IMR-90 (cell line): ENCODE measurements at regions not wholly inside any gene's neighbourhood (a gene's known extent, or its start where the extent isn't known, plus 50 kb on each side); places are given as distances from the start of the nearest gene placed in this dataset.

Experiments
- ATAC-seq: fragments of 200-7000 bp; cut with Tn5 transposase; 2 replicates; pipeline ENCODE4 v1.9.1; 2020; ENCODE audit warnings: low read depth, mild to moderate bottlenecking, moderate library complexity
- BruUV-seq: library from RNA; stranded (reverse); fragments of 400-500 nt; replicated peaks from 2 replicates; lab custom pipeline; 2021; lab: Mats Ljungman, UMichigan
- CTCF ChIA-PET: fragments of 300-600 bp; formaldehyde crosslinking; extraction: SDS; loops from one replicate; lab custom pipeline; 2021; ENCODE audit warnings: antibody characterized with exemption; lab: Yijun Ruan, JAX
- POLR2A ChIA-PET: fragments of 300-600 bp; sonication (Branson Sonifier 250); formaldehyde crosslinking; loops from one replicate; lab custom pipeline; 2022; ENCODE audit warnings: antibody characterized with exemption; ENCODE audit not compliant: unreplicated experiment; lab: Charles Lee
- DNase-seq: peaks from one replicate; pipeline ENCODE4 v3.0.0; 2013
- H2AFZ ChIP-seq: replicated peaks from 2 replicates; pipeline ENCODE3; 2013; ENCODE audit warnings: low read length, mild to moderate bottlenecking; ENCODE audit not compliant: poor library complexity
- H2AK5ac ChIP-seq: 2 replicates; pipeline ENCODE4 v1.6.1; 2013; ENCODE audit warnings: low read depth, low read length, inconsistent platforms
- H2AK9ac ChIP-seq: replicated peaks from 2 replicates; pipeline ENCODE3; 2013; ENCODE audit warnings: mild to moderate bottlenecking, low read depth, low read length, moderate library complexity; ENCODE audit not compliant: poor library complexity
- H2BK120ac ChIP-seq: 2 replicates; pipeline ENCODE4 v1.6.1; 2013; ENCODE audit warnings: low read depth, low read length, inconsistent platforms
- H2BK15ac ChIP-seq: 3 replicates; pipeline ENCODE4 v1.6.1; 2013; ENCODE audit warnings: low read depth, low read length, inconsistent platforms
- H2BK20ac ChIP-seq: 2 replicates; pipeline ENCODE4 v1.6.1; 2013; ENCODE audit warnings: low read depth, mild to moderate bottlenecking, inconsistent platforms, low read length, moderate library complexity
- H2BK5ac ChIP-seq: 2 replicates; pipeline ENCODE4 v1.6.1; 2013; ENCODE audit warnings: mild to moderate bottlenecking, low read depth, low read length, inconsistent platforms; ENCODE audit not compliant: poor library complexity, severe bottlenecking
- H3K14ac ChIP-seq: replicated peaks from 2 replicates; pipeline ENCODE4 v1.6.1; 2013; ENCODE audit warnings: low read depth, low read length, inconsistent platforms
- H3K18ac ChIP-seq: 2 replicates; pipeline ENCODE4 v1.6.1; 2013; ENCODE audit warnings: low read depth, low read length, control low read depth
- H3K23ac ChIP-seq: 2 replicates; pipeline ENCODE4 v1.6.1; 2013; ENCODE audit warnings: low read depth, low read length, inconsistent platforms
- H3K27ac ChIP-seq: 2 replicates; pipeline ENCODE4 v1.5.1; 2013; ENCODE audit warnings: mild to moderate bottlenecking, control low read depth, low read length; ENCODE audit not compliant: insufficient read depth
- H3K27me3 ChIP-seq: 2 replicates; pipeline ENCODE4 v1.6.1; 2013; ENCODE audit warnings: low read length; ENCODE audit not compliant: control insufficient read depth, insufficient read depth
- H3K36me3 ChIP-seq: 2 replicates; pipeline ENCODE4 v1.6.1; 2013; ENCODE audit warnings: low read length, mixed read lengths; ENCODE audit not compliant: control insufficient read depth, insufficient read depth
- H3K4ac ChIP-seq: 2 replicates; pipeline ENCODE4 v1.6.1; 2013; ENCODE audit warnings: low read depth, low read length, inconsistent platforms
- H3K4me1 ChIP-seq: 2 replicates; pipeline ENCODE4 v1.6.1; 2013; ENCODE audit warnings: low read length, mixed read lengths; ENCODE audit not compliant: control insufficient read depth, insufficient read depth
- H3K4me2 ChIP-seq: 2 replicates; pipeline ENCODE4 v1.6.1; 2013; ENCODE audit warnings: low read depth, mild to moderate bottlenecking, control low read depth, low read length, moderate library complexity
- H3K4me3 ChIP-seq: 2 replicates; pipeline ENCODE4 v1.5.1; 2013; ENCODE audit warnings: low read depth, mild to moderate bottlenecking, control low read depth, low read length, moderate library complexity; ENCODE audit not compliant: insufficient read depth
- H3K56ac ChIP-seq: 2 replicates; pipeline ENCODE4 v1.6.1; 2013; ENCODE audit warnings: low read length, inconsistent platforms; ENCODE audit not compliant: insufficient read depth; ENCODE audit errors: extremely low read depth
- H3K79me1 ChIP-seq, 2 experiments: 2 replicates each; pipeline ENCODE4 v1.6.1; 2013; ENCODE audit warnings: low read length in 2 of 2, inconsistent platforms in 1 of 2, low read depth in 1 of 2
- H3K9ac ChIP-seq: 2 replicates; pipeline ENCODE4 v1.6.1; 2013; ENCODE audit warnings: low read depth, low read length, control low read depth
- H3K9me1 ChIP-seq: 2 replicates; pipeline ENCODE4 v1.6.1; 2013; ENCODE audit warnings: low read length, inconsistent platforms; ENCODE audit not compliant: insufficient read depth
- H3K9me3 ChIP-seq: 2 replicates; pipeline ENCODE4 v1.6.1; 2013; ENCODE audit warnings: low read length; ENCODE audit not compliant: control insufficient read depth, insufficient read depth
- H4K20me1 ChIP-seq: 2 replicates; pipeline ENCODE4 v1.6.1; 2013; ENCODE audit warnings: low read length, inconsistent platforms; ENCODE audit not compliant: insufficient read depth
- H4K5ac ChIP-seq: 2 replicates; pipeline ENCODE4 v1.6.1; 2013; ENCODE audit warnings: mild to moderate bottlenecking, low read depth, low read length, control low read depth
- H4K8ac ChIP-seq, 2 experiments: 2 replicates each; pipeline ENCODE4 v1.6.1; 2013; ENCODE audit warnings: low read depth in 2 of 2, low read length in 2 of 2, control low read depth in 1 of 2, inconsistent platforms in 1 of 2
- H4K91ac ChIP-seq: 2 replicates; pipeline ENCODE4 v1.6.1; 2013; ENCODE audit warnings: low read depth, low read length, inconsistent platforms; ENCODE audit not compliant: insufficient read depth
- BHLHE40 ChIP-seq: fragments of 150-350 bp; IDR thresholded peaks from 2 replicates; pipeline ENCODE4 v1.6.1; 2016; ENCODE audit warnings: mild to moderate bottlenecking, low read depth, low read length
- CEBPB ChIP-seq: IDR thresholded peaks from 2 replicates; pipeline ENCODE4 v1.6.1; 2012; ENCODE audit warnings: low read depth, low read length, improper control_type of control experiment
- CHD1 ChIP-seq: IDR thresholded peaks from 2 replicates; pipeline ENCODE4 v1.6.1; 2012; ENCODE audit warnings: low read depth, low read length, improper control_type of control experiment
- CTCF ChIP-seq: conservative IDR thresholded peaks from 2 replicates; pipeline ENCODE4 v1.5.1; 2012; ENCODE audit warnings: mild to moderate bottlenecking, low read depth, low read length, improper control_type of control experiment
- ELK1 ChIP-seq: fragments of 150-350 bp; IDR thresholded peaks from 2 replicates; pipeline ENCODE4 v1.6.1; 2016; ENCODE audit warnings: low read depth, mild to moderate bottlenecking, low read length, moderate library complexity, borderline replicate concordance
- FOS ChIP-seq: fragments of 150-350 bp; IDR thresholded peaks from 2 replicates; pipeline ENCODE4 v1.6.1; 2016; ENCODE audit warnings: low read depth, low read length
- MAFK ChIP-seq: IDR thresholded peaks from 2 replicates; pipeline ENCODE4 v1.6.1; 2012; ENCODE audit warnings: low read depth, low read length, improper control_type of control experiment
- MAZ ChIP-seq: IDR thresholded peaks from 2 replicates; pipeline ENCODE4 v1.6.1; 2012; ENCODE audit warnings: low read depth, mild to moderate bottlenecking, low read length, improper control_type of control experiment, moderate library complexity, borderline replicate concordance
- MXI1 ChIP-seq: IDR thresholded peaks from 2 replicates; pipeline ENCODE4 v1.6.1; 2012; ENCODE audit warnings: low read depth, mild to moderate bottlenecking, low read length, moderate library complexity, borderline replicate concordance
- NFE2L2 ChIP-seq: fragments of 150-350 bp; IDR thresholded peaks from 2 replicates; pipeline ENCODE4 v1.6.1; 2016; ENCODE audit warnings: low read depth, mild to moderate bottlenecking, low read length
- POLR2A ChIP-seq: IDR thresholded peaks from 2 replicates; pipeline ENCODE4 v1.6.1; 2012; ENCODE audit warnings: mild to moderate bottlenecking, low read depth, low read length
- RAD21 ChIP-seq: IDR thresholded peaks from 2 replicates; pipeline ENCODE4 v1.6.1; 2012; ENCODE audit warnings: low read length, improper control_type of control experiment
- RCOR1 ChIP-seq: IDR thresholded peaks from 2 replicates; pipeline ENCODE4 v1.6.1; 2012; ENCODE audit warnings: mild to moderate bottlenecking, low read length, improper control_type of control experiment; ENCODE audit not compliant: insufficient replicate concordance
- RFX5 ChIP-seq: IDR thresholded peaks from 2 replicates; pipeline ENCODE4 v1.8.0; 2012; ENCODE audit warnings: low read depth, mild to moderate bottlenecking, low read length, moderate library complexity
- SMC3 ChIP-seq: fragments of 150-350 bp; IDR thresholded peaks from 2 replicates; pipeline ENCODE4 v1.6.1; 2016; ENCODE audit warnings: low read depth, mild to moderate bottlenecking, antibody characterized with exemption, low read length, moderate library complexity
- USF2 ChIP-seq: fragments of 150-350 bp; IDR thresholded peaks from 2 replicates; pipeline ENCODE4 v1.6.1; 2017; ENCODE audit warnings: mild to moderate bottlenecking, antibody characterized with exemption, low read length, low read depth
- WGBS, 2 experiments: methylation state at CpG; one replicate each; pipeline versions ENCODE4 v1.1.5 to v1.1.7; 2013; ENCODE audit warnings: missing lambda C conversion rate in 2 of 2; ENCODE audit not compliant: insufficient read length in 1 of 2; ENCODE audit errors: extremely low coverage in 2 of 2; 5-methylcytosine and 5-hydroxymethylcytosine counted together
- dilution Hi-C: fragments of 300-500 bp; cut with HindIII; formaldehyde crosslinking; loops from one replicate; pipeline ENCODE4 v1.14.3; 2018; ENCODE audit warnings: low sequenced_read_pairs; ENCODE audit not compliant: unreplicated experiment
- in situ Hi-C: fragments of 300-500 bp; cut with MboI; formaldehyde crosslinking; loops from 3 replicates; pipeline ENCODE4 v1.14.3; 2019; ENCODE audit warnings: low sequenced_read_pairs, inconsistent platforms, mixed read lengths
- intact Hi-C: fragments of 100-400 bp; cut with micrococcal nuclease; formaldehyde crosslinking; loops from 2 replicates; pipeline ENCODE4 v1.10.0; 2022

- Histone ChIP-seq H2BK120ac (no peak overlapping the region), H2AFZ (no peak overlapping the region), H3K36me3 (no peaks in the 10 kb centered on the region), H2BK15ac (no peak overlapping the region), H4K91ac (no peak overlapping the region), H3K4me3 (no peak overlapping the region), H3K4me1 (peaks cover 5% of the 10 kb centered on the region), H3K9me3 (peaks cover 6% of the 10 kb centered on the region), H3K56ac (no peak overlapping the region), H3K4ac (no peak overlapping the region), H3K18ac (no peak overlapping the region), H3K27me3 (peaks cover 32% of the 10 kb centered on the region), H3K9me1 (peaks cover 5% of the 10 kb centered on the region; the same call in 1 of the 2 replicates), H4K5ac (no peak overlapping the region), H4K20me1 (peaks cover 7% of the 10 kb centered on the region; the same call in 1 of the 2 replicates), H3K4me2 (no peak overlapping the region), H2BK20ac (no peak overlapping the region), H2AK5ac (no peak overlapping the region), H2BK5ac (no peak overlapping the region), H3K14ac (no peak overlapping the region), H3K9ac (no peak overlapping the region), H2AK9ac (no peak overlapping the region), H4K8ac (no peak overlapping the region), H3K79me1 (no peaks in the 10 kb centered on the region), H3K23ac (no peak overlapping the region), H3K27ac (no peak overlapping the region)
- no peak for DNase-seq
- CTCF ChIA-PET = no interaction called here
- BruUV-seq = no TSS peak
- ATAC-seq = no peak
- intact Hi-C loops = no loop called here
- dilution Hi-C loops = no loop called here
- 40% methylated on average over 1 of the region's 2 CpGs; no CpG with 5 or more reads in 1 of the 2 experiments for WGBS, 2 experiments
- POLR2A ChIA-PET = no interaction called here
- in situ Hi-C loops = no loop called here
- TF ChIP-seq BHLHE40 = no peak
- no peak for TF ChIP-seq FOS
- TF ChIP-seq POLR2A = no peak
- TF ChIP-seq RAD21 = no peak
- TF ChIP-seq MAZ = no peak
- TF ChIP-seq CEBPB = no peak
- no peak for TF ChIP-seq CHD1
- no peak for TF ChIP-seq USF2
- TF ChIP-seq SMC3 = no peak
- TF ChIP-seq NFE2L2 = no peak
- TF ChIP-seq CTCF = no peak
- no peak for TF ChIP-seq MAFK
- TF ChIP-seq RCOR1 = no peak
- no peak for TF ChIP-seq MXI1
- no peak for TF ChIP-seq RFX5
- no peak for TF ChIP-seq ELK1
These were observed 75.1 kb upstream of the NUP50 start for GRCh38 chr22:45088576-45088975.
